Neural cell (in vitro differentiated cells): ENCODE measurements at regions not wholly inside any gene's neighbourhood (a gene's known extent, or its start where the extent isn't known, plus 50 kb on each side); places are given as distances from the start of the nearest gene placed in this dataset.

Experiments used
- H2AFZ ChIP-seq: fragments of 200-600, 300-800 bp; sonication (generic), shearing (Covaris generic); 2 replicates; pipeline ENCODE4 v1.6.0; 2014; ENCODE audit warnings: low read depth, mild to moderate bottlenecking, antibody characterized with exemption, low read length, moderate library complexity
- H3F3A ChIP-seq: fragments of 200-600 bp; shearing (Covaris generic); 2 replicates; pipeline ENCODE4 v1.6.1; 2016; ENCODE audit warnings: mild to moderate bottlenecking, moderate library complexity, mixed read lengths, antibody characterized with exemption, low read length; ENCODE audit not compliant: insufficient read depth, poor library complexity, severe bottlenecking
- H3K27ac ChIP-seq: fragments of 200-600, 300-800 bp; sonication (generic), shearing (Covaris generic); 2 replicates; pipeline ENCODE4 v1.5.1; 2014; ENCODE audit warnings: mild to moderate bottlenecking, low read length, moderate library complexity
- H3K27me3 ChIP-seq: fragments of 300-800, 200-600 bp; sonication (generic), shearing (Covaris generic); 2 replicates; pipeline ENCODE4 v1.6.0; 2014; ENCODE audit warnings: mild to moderate bottlenecking, low read depth, low read length, moderate library complexity; ENCODE audit not compliant: insufficient read depth
- H3K36me3 ChIP-seq: fragments of 300-800, 200-600 bp; sonication (generic), shearing (Covaris generic); 2 replicates; pipeline ENCODE4 v1.5.1; 2014; ENCODE audit warnings: mild to moderate bottlenecking, antibody characterized with exemption, low read length, moderate library complexity; ENCODE audit not compliant: insufficient read depth
- H3K4me2 ChIP-seq: fragments of 300-800, 200-600 bp; sonication (generic), shearing (Covaris generic); 2 replicates; pipeline ENCODE4 v1.6.0; 2014; ENCODE audit warnings: mild to moderate bottlenecking, low read length
- H3K4me3 ChIP-seq: fragments of 300-800, 200-600 bp; sonication (generic), shearing (Covaris generic); 2 replicates; pipeline ENCODE4 v1.5.1; 2014; ENCODE audit warnings: mild to moderate bottlenecking, low read length, moderate library complexity
- H3K79me2 ChIP-seq: fragments of 200-600 bp; shearing (Covaris generic); replicated peaks from 2 replicates; pipeline ENCODE4 v1.6.0; 2014; ENCODE audit warnings: mild to moderate bottlenecking, low read length, moderate library complexity; ENCODE audit not compliant: insufficient read depth
- H3K9ac ChIP-seq: fragments of 300-800, 200-600 bp; sonication (generic), shearing (Covaris generic); 2 replicates; pipeline ENCODE4 v1.6.1; 2016; ENCODE audit warnings: mild to moderate bottlenecking, low read length, mixed read lengths
- H3K9me2 ChIP-seq: fragments of 200-600 bp; shearing (Covaris generic); 2 replicates; pipeline ENCODE4 v1.6.1; 2016; ENCODE audit warnings: mild to moderate bottlenecking, low read length, mixed read lengths; ENCODE audit not compliant: insufficient read depth
- H3K9me3 ChIP-seq: fragments of 200-600, 300-800 bp; sonication (generic), shearing (Covaris generic); 2 replicates; pipeline ENCODE4 v1.6.1; 2016; ENCODE audit warnings: mild to moderate bottlenecking, mixed run types, low read length, moderate library complexity, mixed read lengths
- H4K20me1 ChIP-seq: fragments of 200-600 bp; shearing (Covaris generic); 2 replicates; pipeline ENCODE4 v1.6.1; 2016; ENCODE audit warnings: mild to moderate bottlenecking, mixed run types; ENCODE audit not compliant: insufficient read depth
- CTCF ChIP-seq: fragments of 450-650 bp; IDR thresholded peaks from 2 replicates; pipeline ENCODE4 v1.5.1; 2014; ENCODE audit warnings: antibody characterized with exemption, mild to moderate bottlenecking, moderate library complexity; ENCODE audit not compliant: poor library complexity, severe bottlenecking
- EP300 ChIP-seq: fragments of 450-650 bp; conservative IDR thresholded peaks from 2 replicates; pipeline ENCODE4 v1.6.1; 2014; ENCODE audit warnings: antibody characterized with exemption, mild to moderate bottlenecking, moderate library complexity; ENCODE audit not compliant: poor library complexity, severe bottlenecking
- EZH2 ChIP-seq: fragments of 200-600, 300-800 bp; shearing (Covaris generic), sonication (generic); IDR thresholded peaks from 2 replicates; pipeline ENCODE4 v1.6.1; 2014; ENCODE audit warnings: antibody characterized with exemption, low read length, borderline replicate concordance, mild to moderate bottlenecking; ENCODE audit not compliant: insufficient read depth, poor library complexity, severe bottlenecking
- MXI1 ChIP-seq: fragments of 450-650 bp; conservative IDR thresholded peaks from 2 replicates; pipeline ENCODE4 v1.6.1; 2014; ENCODE audit warnings: antibody characterized with exemption, mild to moderate bottlenecking; ENCODE audit not compliant: poor library complexity, severe bottlenecking
- POLR2AphosphoS5 ChIP-seq: IDR thresholded peaks from 2 replicates; pipeline ENCODE4 v1.6.1; 2012
- RAD21 ChIP-seq: fragments of 450-650 bp; conservative IDR thresholded peaks from 2 replicates; pipeline ENCODE4 v1.6.1; 2014; ENCODE audit warnings: antibody characterized with exemption, mild to moderate bottlenecking, moderate library complexity
- REST ChIP-seq: IDR thresholded peaks from 2 replicates; pipeline ENCODE4 v1.6.1; 2012; ENCODE audit warnings: borderline replicate concordance
- SMC3 ChIP-seq: fragments of 450-650 bp; conservative IDR thresholded peaks from 2 replicates; pipeline ENCODE4 v1.6.1; 2014; ENCODE audit warnings: antibody characterized with exemption, mild to moderate bottlenecking, moderate library complexity; ENCODE audit not compliant: poor library complexity
- TAF1 ChIP-seq: IDR thresholded peaks from 2 replicates; pipeline ENCODE4 v1.6.1; 2012; ENCODE audit warnings: low read depth

GRCh38 chr17:53330756-53331155 lies 492.0 kb upstream of the KIF2B start:
- Histone ChIP-seq H4K20me1 (no peaks in the 10 kb centered on the region), H2AFZ (no peak overlapping the region), H3K9ac (no peak overlapping the region), H3F3A (no peaks in the 10 kb centered on the region), H3K79me2 (no peaks in the 10 kb centered on the region), H3K9me3 (no peaks in the 10 kb centered on the region), H3K27me3 (no peaks in the 10 kb centered on the region), H3K4me3 (no peak overlapping the region), H3K9me2 (no peaks in the 10 kb centered on the region), H3K36me3 (no peaks in the 10 kb centered on the region), H3K27ac (no peak overlapping the region), H3K4me2 (no peak overlapping the region)
- TF ChIP-seq SMC3 (no peak), MXI1 (no peak), TAF1 (no peak), CTCF (no peak), REST (no peak), EZH2 (no peak), EP300 (no peak), POLR2AphosphoS5 (no peak), RAD21 (no peak)

GRCh38 chr17:53321651-53322050 lies 501.1 kb upstream of the KIF2B start:
- Histone ChIP-seq H2AFZ (no peak overlapping the region), H4K20me1 (no peaks in the 10 kb centered on the region), H3K36me3 (no peaks in the 10 kb centered on the region), H3K27me3 (no peaks in the 10 kb centered on the region), H3K9me3 (no peaks in the 10 kb centered on the region), H3F3A (no peaks in the 10 kb centered on the region), H3K27ac (no peak overlapping the region), H3K4me3 (no peak overlapping the region), H3K4me2 (no peak overlapping the region), H3K9ac (no peak overlapping the region), H3K9me2 (no peaks in the 10 kb centered on the region), H3K79me2 (no peaks in the 10 kb centered on the region)
- TF ChIP-seq TAF1 (no peak), POLR2AphosphoS5 (no peak), RAD21 (no peak), CTCF (no peak), EP300 (no peak), SMC3 (no peak), EZH2 (no peak), REST (no peak), MXI1 (no peak)
